ENCODE measurements at regions not wholly inside any gene's neighbourhood (a gene's known extent, or its start where the extent isn't known, plus 50 kb on each side); places are given as distances from the start of the nearest gene placed in this dataset.

DNA sequence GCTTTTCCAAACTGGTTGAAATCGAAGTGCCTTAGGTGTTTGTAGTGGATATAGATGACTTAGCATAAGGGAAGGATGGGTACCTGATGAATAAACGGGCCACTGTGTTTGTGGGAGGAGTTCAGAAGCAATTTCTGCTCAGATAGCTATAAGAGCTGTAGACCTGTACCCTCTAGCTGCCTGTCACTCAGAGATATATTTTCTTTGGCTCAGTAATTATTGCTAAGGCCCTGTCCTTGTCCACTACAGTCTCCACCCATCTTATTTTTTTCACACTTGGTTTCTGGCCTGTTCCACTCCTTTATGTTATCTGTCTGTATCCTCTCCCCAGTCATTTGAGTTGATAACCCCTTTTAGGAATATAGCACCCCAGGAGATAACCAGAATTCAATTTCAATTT lies 74.8 kb upstream of the RMST start:
- no peak for TF ChIP-seq POLR2A (IDR thresholded peaks at IDR 0.05)
- TF ChIP-seq, protein P1, sequence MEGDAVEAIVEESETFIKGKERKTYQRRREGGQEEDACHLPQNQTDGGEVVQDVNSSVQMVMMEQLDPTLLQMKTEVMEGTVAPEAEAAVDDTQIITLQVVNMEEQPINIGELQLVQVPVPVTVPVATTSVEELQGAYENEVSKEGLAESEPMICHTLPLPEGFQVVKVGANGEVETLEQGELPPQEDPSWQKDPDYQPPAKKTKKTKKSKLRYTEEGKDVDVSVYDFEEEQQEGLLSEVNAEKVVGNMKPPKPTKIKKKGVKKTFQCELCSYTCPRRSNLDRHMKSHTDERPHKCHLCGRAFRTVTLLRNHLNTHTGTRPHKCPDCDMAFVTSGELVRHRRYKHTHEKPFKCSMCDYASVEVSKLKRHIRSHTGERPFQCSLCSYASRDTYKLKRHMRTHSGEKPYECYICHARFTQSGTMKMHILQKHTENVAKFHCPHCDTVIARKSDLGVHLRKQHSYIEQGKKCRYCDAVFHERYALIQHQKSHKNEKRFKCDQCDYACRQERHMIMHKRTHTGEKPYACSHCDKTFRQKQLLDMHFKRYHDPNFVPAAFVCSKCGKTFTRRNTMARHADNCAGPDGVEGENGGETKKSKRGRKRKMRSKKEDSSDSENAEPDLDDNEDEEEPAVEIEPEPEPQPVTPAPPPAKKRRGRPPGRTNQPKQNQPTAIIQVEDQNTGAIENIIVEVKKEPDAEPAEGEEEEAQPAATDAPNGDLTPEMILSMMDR (IDR thresholded peaks at IDR 0.05): no peak
